Limb (tissue), 2 donors: ENCODE measurements at regions not wholly inside any gene's neighbourhood (a gene's known extent, or its start where the extent isn't known, plus 50 kb on each side); places are given as distances from the start of the nearest gene placed in this dataset.
"Not testable (repeated sequence)": the region's sequence is repeated elsewhere in the genome, so short reads cannot be mapped to it uniquely, and the experiment has no call there.

Source experiments
- DNase-seq, 2 donors: peaks; one replicate each; pipeline ENCODE4 v3.0.0-alpha.2; 2016; ENCODE audit errors: extremely low spot score in 2 of 2

GRCh38 chr10:43942096-43942850 is 293.6 kb upstream of the ZNF32 start:
- peak in 1 of 2 donors; percentile 26 for DNase-seq

- DNase-seq = peak in 1 of 2 donors; percentile 16
Observed at GRCh38 chr10:43940898-43941837, 292.5 kb upstream of the ZNF32 start.

- peak; percentile 55 to 60 for DNase-seq
Observed at GRCh38 chr10:43939939-43940820, 291.5 kb upstream of the ZNF32 start.

- DNase-seq = peak in 1 of 2 donors; percentile 18
Observed at GRCh38 chr10:43939389-43939938, 290.8 kb upstream of the ZNF32 start.

- DNase-seq = no peak
Observed at GRCh38 chr10:43938810-43939209, 290.1 kb upstream of the ZNF32 start.

- no peak for DNase-seq
Observed at GRCh38 chr10:43931308-43931930, 282.7 kb upstream of the ZNF32 start.

- no peak for DNase-seq
Observed at GRCh38 chr10:43930777-43931176, 282.1 kb upstream of the ZNF32 start.

GRCh38 chr10:43930243-43930642 is 281.6 kb upstream of the ZNF32 start:
- no peak for DNase-seq

GRCh38 chr10:43929122-43929521 is 280.4 kb upstream of the ZNF32 start:
- DNase-seq = no peak

- no peak for DNase-seq
Observed at GRCh38 chr10:43928425-43928968, 279.8 kb upstream of the ZNF32 start.

- no peak for DNase-seq
Observed at GRCh38 chr10:43926875-43927406, 278.3 kb upstream of the ZNF32 start.

GRCh38 chr10:43926371-43926770 is 277.7 kb upstream of the ZNF32 start:
- no peak for DNase-seq

- no peak for DNase-seq
Observed at GRCh38 chr10:43925793-43926192, 277.1 kb upstream of the ZNF32 start.

GRCh38 chr10:43923328-43923727 is 274.6 kb upstream of the ZNF32 start:
- no peak for DNase-seq

- no peak for DNase-seq
Observed at GRCh38 chr10:43922335-43923280, 273.9 kb upstream of the ZNF32 start.

- DNase-seq = no peak
Observed at GRCh38 chr10:43921881-43922280, 273.2 kb upstream of the ZNF32 start.

GRCh38 chr10:43921478-43921877 is 272.8 kb upstream of the ZNF32 start:
- DNase-seq = no peak

GRCh38 chr10:43920236-43920758 is 271.6 kb upstream of the ZNF32 start:
- not testable (repeated sequence) for DNase-seq
